Breast epithelium (tissue), 4 donors: ENCODE measurements at regions not wholly inside any gene's neighbourhood (a gene's known extent, or its start where the extent isn't known, plus 50 kb on each side); places are given as distances from the start of the nearest gene placed in this dataset.

Experiments
- DNase-seq, 2 donors: peaks; one replicate each; pipeline ENCODE4 v3.0.0-alpha.2; 2019; ENCODE audit warnings: low spot score in 2 of 2
- H3K27ac ChIP-seq, 2 donors: fragments of 200-600 bp; sonication (generic) in 1 of 2; one replicate each; pipeline ENCODE4 v1.5.1; 2016 to 2019; ENCODE audit warnings: mild to moderate bottlenecking in 1 of 2
- H3K27me3 ChIP-seq, 2 donors: fragments of 200-600 bp; sonication (generic) in 1 of 2; one replicate each; pipeline versions ENCODE4 v1.5.1 to v1.6.0; 2017 to 2019; ENCODE audit warnings: control low read depth in 1 of 2, mild to moderate bottlenecking in 1 of 2
- H3K36me3 ChIP-seq: fragments of 200-600 bp; one replicate; pipeline ENCODE4 v1.5.1; 2019
- H3K4me1 ChIP-seq, 2 donors: fragments of 200-600 bp; sonication (generic); one replicate each; pipeline ENCODE4 v1.5.1; 2016 to 2019; ENCODE audit warnings: control low read depth in 1 of 2
- H3K4me3 ChIP-seq, 3 donors: fragments of 200-600 bp; sonication (generic); 1 replicate in 2 of 3; 2 replicates in 1 of 3; pipeline ENCODE4 v1.5.1; 2016 to 2019; ENCODE audit warnings: mild to moderate bottlenecking in 3 of 3, moderate library complexity in 2 of 3
- H3K9me3 ChIP-seq, 2 donors: fragments of 200-600 bp; sonication (generic) in 1 of 2; one replicate each; pipeline ENCODE4 v1.5.1; 2016 to 2019; ENCODE audit warnings: control low read depth in 1 of 2
- POLR2A ChIP-seq: fragments of 450-650 bp; IDR thresholded peaks from one replicate; pipeline ENCODE4 v1.6.1; 2016; ENCODE audit warnings: antibody characterized with exemption, mild to moderate bottlenecking, moderate library complexity
- POLR2AphosphoS5 ChIP-seq, 3 donors: sonication (generic); formaldehyde crosslinking; IDR thresholded peaks; one replicate each; pipeline ENCODE4 v1.6.1; 2017; ENCODE audit warnings: antibody characterized with exemption in 3 of 3
- intact Hi-C: fragments of 100-400 bp; cut with DNase I; formaldehyde crosslinking; loops from one replicate; pipeline ENCODE4 v1.15.1; 2023; ENCODE audit warnings: low total_unique reads
- TF ChIP-seq, protein P1 (sequence below), 3 donors: fragments of 450-650 bp; IDR thresholded peaks; one replicate each; pipeline ENCODE4 v1.5.1; 2016 to 2017; ENCODE audit warnings: antibody characterized with exemption in 3 of 3, mild to moderate bottlenecking in 3 of 3, moderate library complexity in 3 of 3

DNA sequence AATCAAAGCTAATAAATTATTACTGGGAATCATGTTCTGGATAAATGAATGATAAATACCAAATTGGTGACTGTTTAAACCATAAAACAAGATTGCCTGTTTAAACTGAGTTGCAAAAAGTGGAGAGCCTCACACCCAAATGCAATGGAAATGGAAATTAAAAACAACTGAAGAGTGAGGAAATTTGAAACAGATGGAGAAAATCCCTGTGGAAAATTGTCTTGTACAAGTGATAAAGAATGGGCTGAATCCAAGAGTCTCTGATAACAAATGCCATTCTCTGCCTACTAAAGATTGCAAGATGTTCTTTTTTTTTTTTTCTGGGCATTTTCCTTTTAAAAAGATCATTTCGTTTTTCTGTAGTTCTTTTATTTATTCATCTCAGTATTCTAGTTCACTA is 426.3 kb downstream of the NLGN4X start:
- no peaks in the 10 kb centered on the region for H3K4me1 ChIP-seq
- peaks cover 0 to 10% of the 10 kb centered on the region in 2 donors for H3K9me3 ChIP-seq
- intact Hi-C loops: no loop called here
- no peak overlapping the region for H3K27ac ChIP-seq
- no peak overlapping the region for H3K4me3 ChIP-seq
- TF ChIP-seq POLR2A (no peak), POLR2AphosphoS5 (IDR thresholded peaks at IDR 0.05) (no peak)
- DNase-seq: no peak
- no peaks in the 10 kb centered on the region for H3K27me3 ChIP-seq
- no peaks in the 10 kb centered on the region for H3K36me3 ChIP-seq

DNA sequence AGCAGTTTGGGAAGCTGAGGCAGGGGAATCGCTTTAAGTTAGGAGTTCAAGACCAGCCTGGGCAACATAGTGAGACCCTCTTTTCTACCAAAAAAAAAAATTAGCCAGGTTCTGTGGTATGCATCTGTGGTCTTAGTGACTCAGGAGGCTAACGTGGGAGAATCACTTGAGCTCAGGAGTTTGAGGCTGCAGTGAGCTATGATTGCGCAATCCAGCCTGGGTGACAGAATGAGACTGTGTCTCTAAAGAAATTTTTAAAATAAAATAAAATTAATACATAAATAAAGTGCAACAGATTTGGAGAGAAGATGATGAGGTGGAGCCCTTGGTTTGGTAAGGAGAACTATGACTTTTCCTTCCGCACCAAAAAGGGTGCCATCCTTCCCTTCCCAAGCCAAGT is 436.9 kb downstream of the NLGN4X start:
- Histone ChIP-seq H3K27ac (no peak overlapping the region), H3K4me1 (no peaks in the 10 kb centered on the region), H3K27me3 (no peaks in the 10 kb centered on the region), H3K4me3 (no peak overlapping the region), H3K36me3 (no peaks in the 10 kb centered on the region), H3K9me3 (no peaks in the 10 kb centered on the region)
- TF ChIP-seq, protein P1, sequence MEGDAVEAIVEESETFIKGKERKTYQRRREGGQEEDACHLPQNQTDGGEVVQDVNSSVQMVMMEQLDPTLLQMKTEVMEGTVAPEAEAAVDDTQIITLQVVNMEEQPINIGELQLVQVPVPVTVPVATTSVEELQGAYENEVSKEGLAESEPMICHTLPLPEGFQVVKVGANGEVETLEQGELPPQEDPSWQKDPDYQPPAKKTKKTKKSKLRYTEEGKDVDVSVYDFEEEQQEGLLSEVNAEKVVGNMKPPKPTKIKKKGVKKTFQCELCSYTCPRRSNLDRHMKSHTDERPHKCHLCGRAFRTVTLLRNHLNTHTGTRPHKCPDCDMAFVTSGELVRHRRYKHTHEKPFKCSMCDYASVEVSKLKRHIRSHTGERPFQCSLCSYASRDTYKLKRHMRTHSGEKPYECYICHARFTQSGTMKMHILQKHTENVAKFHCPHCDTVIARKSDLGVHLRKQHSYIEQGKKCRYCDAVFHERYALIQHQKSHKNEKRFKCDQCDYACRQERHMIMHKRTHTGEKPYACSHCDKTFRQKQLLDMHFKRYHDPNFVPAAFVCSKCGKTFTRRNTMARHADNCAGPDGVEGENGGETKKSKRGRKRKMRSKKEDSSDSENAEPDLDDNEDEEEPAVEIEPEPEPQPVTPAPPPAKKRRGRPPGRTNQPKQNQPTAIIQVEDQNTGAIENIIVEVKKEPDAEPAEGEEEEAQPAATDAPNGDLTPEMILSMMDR (IDR thresholded peaks at IDR 0.05): no peak
- TF ChIP-seq POLR2AphosphoS5 (IDR thresholded peaks at IDR 0.05) (no peak), POLR2A (no peak)
- DNase-seq: no peak
- intact Hi-C loops: no loop called here

DNA sequence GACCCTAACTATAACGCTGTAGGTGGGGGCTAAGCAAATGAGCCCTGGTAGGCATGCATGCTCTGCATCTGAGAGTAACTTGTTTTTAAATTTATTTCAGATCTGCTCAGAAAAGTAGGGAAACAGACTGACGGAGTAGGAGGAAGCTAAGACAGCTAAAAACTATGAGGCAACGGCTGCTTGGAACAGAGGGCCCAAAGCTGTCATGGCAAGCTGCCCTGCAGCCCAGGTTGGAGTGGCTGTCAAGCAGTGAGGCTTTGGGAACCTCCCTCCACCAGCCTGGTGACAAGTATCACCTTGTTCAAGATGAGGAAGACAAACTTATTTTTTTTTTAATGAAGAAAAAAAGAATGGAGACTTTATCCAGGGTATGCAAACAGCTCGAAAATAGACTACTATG is 439.8 kb downstream of the NLGN4X start:
- Histone ChIP-seq H3K36me3 (no peaks in the 10 kb centered on the region), H3K4me1 (no peaks in the 10 kb centered on the region), H3K4me3 (no peak overlapping the region), H3K27ac (no peak overlapping the region), H3K27me3 (no peaks in the 10 kb centered on the region), H3K9me3 (no peaks in the 10 kb centered on the region)
- TF ChIP-seq POLR2AphosphoS5 (IDR thresholded peaks at IDR 0.05) (no peak), POLR2A (no peak)
- TF ChIP-seq, protein P1 (IDR thresholded peaks at IDR 0.05): no peak
- intact Hi-C loops: loop anchor here (5.0 kb wide), 1 partner anchor 597 kb away; no protein-coding TSS in a partner anchor
- DNase-seq: no peak

DNA sequence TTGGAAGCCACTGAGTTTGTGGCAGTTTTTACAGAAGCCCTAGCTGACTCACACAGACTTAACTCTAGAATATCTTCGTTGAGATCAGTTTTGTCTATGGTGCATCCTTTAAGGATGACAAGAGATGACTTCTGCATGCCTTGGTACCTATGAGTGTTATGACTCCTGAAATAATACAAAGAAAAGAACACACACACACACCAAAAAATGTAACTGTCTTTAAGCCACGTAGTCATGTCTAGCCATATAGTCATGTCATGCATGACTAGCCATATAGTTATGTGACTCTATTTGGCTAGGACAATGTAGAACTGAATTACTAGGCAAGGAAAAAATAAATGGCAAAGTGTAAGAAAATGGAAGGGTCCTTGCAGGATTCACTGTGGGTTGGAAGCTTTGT is 447.8 kb downstream of the NLGN4X start:
- Histone ChIP-seq H3K4me1 (no peaks in the 10 kb centered on the region), H3K36me3 (no peaks in the 10 kb centered on the region), H3K27ac (no peak overlapping the region), H3K4me3 (no peak overlapping the region), H3K27me3 (no peaks in the 10 kb centered on the region), H3K9me3 (no peaks in the 10 kb centered on the region)
- no peak for DNase-seq
- TF ChIP-seq POLR2AphosphoS5 (IDR thresholded peaks at IDR 0.05) (no peak), POLR2A (no peak)
- TF ChIP-seq, protein P1 (IDR thresholded peaks at IDR 0.05): no peak
- intact Hi-C loops: no loop called here

DNA sequence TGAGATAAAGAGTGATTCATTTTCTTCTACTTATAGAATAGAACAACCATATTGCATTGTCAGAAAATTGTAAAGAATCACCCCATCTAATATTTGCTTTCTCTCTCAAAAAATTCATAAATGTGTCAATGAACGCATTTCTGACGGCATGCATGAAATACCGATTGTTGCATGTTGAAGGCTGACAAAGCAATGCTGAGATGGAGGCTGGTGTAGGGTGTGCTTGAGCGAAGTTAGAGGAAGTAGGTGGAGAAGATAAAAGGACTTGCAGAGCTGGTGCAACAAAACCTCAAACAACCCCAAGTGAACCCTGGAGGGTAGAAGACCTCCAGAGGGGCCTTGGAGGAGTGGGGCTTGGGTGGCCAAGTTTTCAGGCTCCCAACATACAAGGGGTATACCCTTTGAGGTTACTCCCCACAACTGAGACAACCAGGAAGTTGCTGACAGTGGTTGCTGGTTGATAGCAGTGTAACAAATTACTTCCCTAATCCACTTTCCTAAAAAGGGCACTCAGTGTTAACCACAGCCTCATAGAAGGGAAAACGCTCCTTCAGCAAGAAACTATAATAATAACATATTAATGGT is 452.7 kb downstream of the NLGN4X start:
- intact Hi-C loops: no loop called here
- peaks cover 0 to 3% of the 10 kb centered on the region in 2 donors for H3K9me3 ChIP-seq
- H3K36me3 ChIP-seq: no peaks in the 10 kb centered on the region
- DNase-seq: no peak
- H3K27me3 ChIP-seq: no peaks in the 10 kb centered on the region
- TF ChIP-seq POLR2A (no peak), POLR2AphosphoS5 (IDR thresholded peaks at IDR 0.05) (no peak)
- TF ChIP-seq, protein P1 (IDR thresholded peaks at IDR 0.05): no peak
- H3K4me3 ChIP-seq: no peak overlapping the region
- no peaks in the 10 kb centered on the region for H3K4me1 ChIP-seq
- no peak overlapping the region for H3K27ac ChIP-seq
